ENCODE measurements at regions not wholly inside any gene's neighbourhood (a gene's known extent, or its start where the extent isn't known, plus 50 kb on each side); places are given as distances from the start of the nearest gene placed in this dataset.

DNA sequence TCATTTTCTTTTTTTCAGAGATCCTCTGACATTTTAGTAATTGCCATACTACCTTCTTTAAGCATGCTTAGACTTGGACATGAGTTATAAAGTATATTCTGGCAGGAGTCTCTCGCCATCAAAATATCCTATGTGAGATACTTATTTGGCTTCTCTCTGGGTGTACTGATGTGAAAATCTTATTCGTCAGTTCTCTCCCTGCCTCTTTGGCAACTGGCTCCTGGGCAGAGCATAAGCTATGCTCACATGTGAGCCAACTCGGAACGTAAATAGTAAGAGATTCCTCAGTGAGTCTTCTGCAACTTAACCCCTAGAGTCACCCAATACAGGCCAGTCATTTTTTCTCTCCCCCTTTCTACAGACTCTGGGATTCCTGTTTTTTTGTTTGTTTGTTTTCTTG lies 91.6 kb downstream of the MAGEB17 start:
- TF ChIP-seq, protein P1, sequence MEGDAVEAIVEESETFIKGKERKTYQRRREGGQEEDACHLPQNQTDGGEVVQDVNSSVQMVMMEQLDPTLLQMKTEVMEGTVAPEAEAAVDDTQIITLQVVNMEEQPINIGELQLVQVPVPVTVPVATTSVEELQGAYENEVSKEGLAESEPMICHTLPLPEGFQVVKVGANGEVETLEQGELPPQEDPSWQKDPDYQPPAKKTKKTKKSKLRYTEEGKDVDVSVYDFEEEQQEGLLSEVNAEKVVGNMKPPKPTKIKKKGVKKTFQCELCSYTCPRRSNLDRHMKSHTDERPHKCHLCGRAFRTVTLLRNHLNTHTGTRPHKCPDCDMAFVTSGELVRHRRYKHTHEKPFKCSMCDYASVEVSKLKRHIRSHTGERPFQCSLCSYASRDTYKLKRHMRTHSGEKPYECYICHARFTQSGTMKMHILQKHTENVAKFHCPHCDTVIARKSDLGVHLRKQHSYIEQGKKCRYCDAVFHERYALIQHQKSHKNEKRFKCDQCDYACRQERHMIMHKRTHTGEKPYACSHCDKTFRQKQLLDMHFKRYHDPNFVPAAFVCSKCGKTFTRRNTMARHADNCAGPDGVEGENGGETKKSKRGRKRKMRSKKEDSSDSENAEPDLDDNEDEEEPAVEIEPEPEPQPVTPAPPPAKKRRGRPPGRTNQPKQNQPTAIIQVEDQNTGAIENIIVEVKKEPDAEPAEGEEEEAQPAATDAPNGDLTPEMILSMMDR (IDR thresholded peaks at IDR 0.05): no peak
- no peak for TF ChIP-seq POLR2A (IDR thresholded peaks at IDR 0.05)

Measured in testis (tissue), 2 donors.